GM23338 (cell line): ENCODE measurements at regions not wholly inside any gene's neighbourhood (a gene's known extent, or its start where the extent isn't known, plus 50 kb on each side); places are given as distances from the start of the nearest gene placed in this dataset.

Source experiments
- ATAC-seq: fragments of 200-7000 bp; cut with Tn5 transposase; 3 replicates; pipeline ENCODE4 v1.9.1; 2020
- DNase-seq: peaks from one replicate; pipeline ENCODE4 v3.0.0-alpha.2; 2015; ENCODE audit warnings: low spot score
- H2AFZ ChIP-seq: fragments of 200-600 bp; sonication (generic); 2 replicates; pipeline ENCODE4 v1.8.0; 2016; ENCODE audit warnings: antibody characterized with exemption, mild to moderate bottlenecking, moderate library complexity
- H3F3A ChIP-seq: fragments of 200-600 bp; sonication (generic); replicated peaks from 2 replicates; pipeline ENCODE4 v1.8.0; 2017; ENCODE audit warnings: antibody characterized with exemption, mixed run types, low read depth
- H3K27ac ChIP-seq: fragments of 200-600 bp; sonication (generic); 2 replicates; pipeline ENCODE4 v1.6.1; 2016; ENCODE audit warnings: low read depth
- H3K27me3 ChIP-seq: fragments of 200-600 bp; sonication (generic); 2 replicates; pipeline ENCODE4 v1.8.0; 2016; ENCODE audit warnings: mild to moderate bottlenecking, mixed run types, moderate library complexity; ENCODE audit not compliant: insufficient read depth
- H3K36me3 ChIP-seq: fragments of 200-600 bp; sonication (generic); 2 replicates; pipeline ENCODE4 v1.8.0; 2016; ENCODE audit warnings: mild to moderate bottlenecking; ENCODE audit not compliant: insufficient read depth
- H3K4me1 ChIP-seq: fragments of 200-600 bp; sonication (generic); 2 replicates; pipeline ENCODE4 v1.8.0; 2016; ENCODE audit warnings: mild to moderate bottlenecking, moderate library complexity; ENCODE audit not compliant: insufficient read depth
- H3K4me2 ChIP-seq: fragments of 200-600 bp; sonication (generic); 2 replicates; pipeline ENCODE4 v1.7.1; 2017; ENCODE audit warnings: mixed run types
- H3K4me3 ChIP-seq: fragments of 200-600 bp; sonication (generic); 2 replicates; pipeline ENCODE4 v1.6.1; 2016; ENCODE audit warnings: mixed run types
- H3K79me2 ChIP-seq: fragments of 200-600 bp; sonication (generic); replicated peaks from 2 replicates; pipeline ENCODE4 v1.8.0; 2017; ENCODE audit warnings: mild to moderate bottlenecking; ENCODE audit not compliant: insufficient read depth
- H3K9me2 ChIP-seq: fragments of 200-600 bp; sonication (generic); 2 replicates; pipeline ENCODE4 v1.8.0; 2017; ENCODE audit not compliant: insufficient read depth
- H4K20me1 ChIP-seq: fragments of 200-600 bp; sonication (generic); replicated peaks from 2 replicates; pipeline ENCODE4 v1.8.0; 2017; ENCODE audit warnings: mild to moderate bottlenecking; ENCODE audit not compliant: insufficient read depth
- H3K27ac Mint-ChIP-seq: 2 replicates; pipeline ENCODE4 v1.8.0; 2020; ENCODE audit warnings: inconsistent platforms, mild to moderate bottlenecking, moderate library complexity, mixed read lengths
- H3K27me3 Mint-ChIP-seq: 3 replicates; pipeline ENCODE4 v1.8.0; 2022; ENCODE audit warnings: low read depth, mild to moderate bottlenecking, moderate library complexity, mixed read lengths, inconsistent platforms; ENCODE audit not compliant: insufficient read depth, poor library complexity
- H3K36me3 Mint-ChIP-seq: 3 replicates; pipeline ENCODE4 v1.8.0; 2021; ENCODE audit warnings: low read depth, mild to moderate bottlenecking, inconsistent platforms, moderate library complexity, mixed read lengths
- H3K4me1 Mint-ChIP-seq: 3 replicates; pipeline ENCODE4 v1.8.0; 2020; ENCODE audit warnings: mild to moderate bottlenecking, inconsistent platforms, mixed read lengths
- H3K4me3 Mint-ChIP-seq: 3 replicates; pipeline ENCODE4 v1.8.0; 2021; ENCODE audit warnings: moderate library complexity, mild to moderate bottlenecking, inconsistent platforms, mixed read lengths
- H3K9me3 Mint-ChIP-seq: 3 replicates; pipeline ENCODE4 v1.8.0; 2020; ENCODE audit warnings: moderate library complexity, mild to moderate bottlenecking, inconsistent platforms, mixed read lengths
- CREB1 ChIP-seq: fragments of 250-450 bp; sonication (Bioruptor Pico); IDR thresholded peaks from 2 replicates; pipeline ENCODE4 v1.5.0; 2020; ENCODE audit warnings: low read depth, mild to moderate bottlenecking, moderate library complexity
- EZH2 ChIP-seq: fragments of 200-600 bp; sonication (generic); IDR thresholded peaks from one replicate; pipeline ENCODE4 v1.8.0; 2017; ENCODE audit warnings: antibody characterized with exemption, mild to moderate bottlenecking, low read depth; ENCODE audit not compliant: unreplicated experiment
- EZH2phosphoT487 ChIP-seq: fragments of 200-600 bp; sonication (generic); IDR thresholded peaks from one replicate; pipeline ENCODE4 v1.8.1; 2018; ENCODE audit warnings: antibody characterized with exemption; ENCODE audit not compliant: unreplicated experiment
- JUNB ChIP-seq: IDR thresholded peaks from one replicate; pipeline ENCODE4 v1.6.1; 2016; ENCODE audit warnings: antibody characterized with exemption; ENCODE audit not compliant: unreplicated experiment
- NANOG ChIP-seq: IDR thresholded peaks from 2 replicates; pipeline ENCODE4 v1.6.1; 2016; ENCODE audit warnings: antibody characterized with exemption, borderline replicate concordance
- POLR2AphosphoS5 ChIP-seq: IDR thresholded peaks from 2 replicates; pipeline ENCODE4 v1.6.1; 2016; ENCODE audit warnings: antibody characterized with exemption, low read depth
- STAT1 ChIP-seq: IDR thresholded peaks from one replicate; pipeline ENCODE4 v1.6.1; 2016; ENCODE audit warnings: antibody characterized with exemption; ENCODE audit not compliant: unreplicated experiment
- ZNF114 ChIP-seq: fragments of 250-450 bp; sonication (Bioruptor Pico); IDR thresholded peaks from 2 replicates; pipeline ENCODE4 v1.5.0; 2020; ENCODE audit warnings: mild to moderate bottlenecking, moderate library complexity
- ZNF331 ChIP-seq: fragments of 250-450 bp; sonication (Bioruptor Pico); IDR thresholded peaks from 2 replicates; pipeline ENCODE4 v1.5.0; 2020; ENCODE audit warnings: low read depth, mild to moderate bottlenecking, moderate library complexity
- TF ChIP-seq, protein P1 (sequence below): fragments of 250-450 bp; sonication (Bioruptor Pico); IDR thresholded peaks from 2 replicates; pipeline ENCODE4 v1.5.0; 2020; ENCODE audit warnings: mild to moderate bottlenecking, moderate library complexity
- TF ChIP-seq, protein P2 (sequence below): IDR thresholded peaks from 2 replicates; pipeline ENCODE4 v1.6.1; 2016; ENCODE audit warnings: antibody characterized with exemption

DNA sequence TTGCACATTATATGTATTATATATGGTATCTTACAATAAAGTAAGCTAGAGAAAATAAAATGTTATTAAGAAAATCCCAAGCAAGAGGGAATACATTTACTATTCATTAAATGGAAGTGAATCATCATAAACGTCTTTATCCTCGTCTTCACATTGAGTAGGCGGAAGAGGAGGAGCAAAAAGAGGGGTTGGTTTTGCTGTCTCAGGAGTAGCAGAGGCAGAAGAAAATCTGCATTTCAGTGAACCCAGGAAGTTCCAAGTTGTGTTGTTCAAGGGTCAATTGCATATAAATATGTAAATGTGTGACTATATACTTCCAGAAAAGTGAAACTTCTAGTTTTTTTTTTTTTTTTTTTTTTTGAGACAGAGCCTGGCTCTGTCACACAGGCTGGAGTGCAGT is 301.4 kb downstream of the TMA16 start:
- no peaks in the 10 kb centered on the region for H3F3A ChIP-seq
- no peak overlapping the region for H3K4me3 Mint-ChIP-seq
- H3K27me3 Mint-ChIP-seq, result no peaks in the 10 kb centered on the region
- H4K20me1 ChIP-seq, result no peaks in the 10 kb centered on the region
- H3K9me3 Mint-ChIP-seq, result no peaks in the 10 kb centered on the region
- H3K4me2 ChIP-seq, result no peak overlapping the region
- no peak overlapping the region for H3K27ac Mint-ChIP-seq
- H3K36me3 Mint-ChIP-seq, result no peaks in the 10 kb centered on the region
- no peaks in the 10 kb centered on the region for H3K9me2 ChIP-seq
- TF ChIP-seq, protein P1, sequence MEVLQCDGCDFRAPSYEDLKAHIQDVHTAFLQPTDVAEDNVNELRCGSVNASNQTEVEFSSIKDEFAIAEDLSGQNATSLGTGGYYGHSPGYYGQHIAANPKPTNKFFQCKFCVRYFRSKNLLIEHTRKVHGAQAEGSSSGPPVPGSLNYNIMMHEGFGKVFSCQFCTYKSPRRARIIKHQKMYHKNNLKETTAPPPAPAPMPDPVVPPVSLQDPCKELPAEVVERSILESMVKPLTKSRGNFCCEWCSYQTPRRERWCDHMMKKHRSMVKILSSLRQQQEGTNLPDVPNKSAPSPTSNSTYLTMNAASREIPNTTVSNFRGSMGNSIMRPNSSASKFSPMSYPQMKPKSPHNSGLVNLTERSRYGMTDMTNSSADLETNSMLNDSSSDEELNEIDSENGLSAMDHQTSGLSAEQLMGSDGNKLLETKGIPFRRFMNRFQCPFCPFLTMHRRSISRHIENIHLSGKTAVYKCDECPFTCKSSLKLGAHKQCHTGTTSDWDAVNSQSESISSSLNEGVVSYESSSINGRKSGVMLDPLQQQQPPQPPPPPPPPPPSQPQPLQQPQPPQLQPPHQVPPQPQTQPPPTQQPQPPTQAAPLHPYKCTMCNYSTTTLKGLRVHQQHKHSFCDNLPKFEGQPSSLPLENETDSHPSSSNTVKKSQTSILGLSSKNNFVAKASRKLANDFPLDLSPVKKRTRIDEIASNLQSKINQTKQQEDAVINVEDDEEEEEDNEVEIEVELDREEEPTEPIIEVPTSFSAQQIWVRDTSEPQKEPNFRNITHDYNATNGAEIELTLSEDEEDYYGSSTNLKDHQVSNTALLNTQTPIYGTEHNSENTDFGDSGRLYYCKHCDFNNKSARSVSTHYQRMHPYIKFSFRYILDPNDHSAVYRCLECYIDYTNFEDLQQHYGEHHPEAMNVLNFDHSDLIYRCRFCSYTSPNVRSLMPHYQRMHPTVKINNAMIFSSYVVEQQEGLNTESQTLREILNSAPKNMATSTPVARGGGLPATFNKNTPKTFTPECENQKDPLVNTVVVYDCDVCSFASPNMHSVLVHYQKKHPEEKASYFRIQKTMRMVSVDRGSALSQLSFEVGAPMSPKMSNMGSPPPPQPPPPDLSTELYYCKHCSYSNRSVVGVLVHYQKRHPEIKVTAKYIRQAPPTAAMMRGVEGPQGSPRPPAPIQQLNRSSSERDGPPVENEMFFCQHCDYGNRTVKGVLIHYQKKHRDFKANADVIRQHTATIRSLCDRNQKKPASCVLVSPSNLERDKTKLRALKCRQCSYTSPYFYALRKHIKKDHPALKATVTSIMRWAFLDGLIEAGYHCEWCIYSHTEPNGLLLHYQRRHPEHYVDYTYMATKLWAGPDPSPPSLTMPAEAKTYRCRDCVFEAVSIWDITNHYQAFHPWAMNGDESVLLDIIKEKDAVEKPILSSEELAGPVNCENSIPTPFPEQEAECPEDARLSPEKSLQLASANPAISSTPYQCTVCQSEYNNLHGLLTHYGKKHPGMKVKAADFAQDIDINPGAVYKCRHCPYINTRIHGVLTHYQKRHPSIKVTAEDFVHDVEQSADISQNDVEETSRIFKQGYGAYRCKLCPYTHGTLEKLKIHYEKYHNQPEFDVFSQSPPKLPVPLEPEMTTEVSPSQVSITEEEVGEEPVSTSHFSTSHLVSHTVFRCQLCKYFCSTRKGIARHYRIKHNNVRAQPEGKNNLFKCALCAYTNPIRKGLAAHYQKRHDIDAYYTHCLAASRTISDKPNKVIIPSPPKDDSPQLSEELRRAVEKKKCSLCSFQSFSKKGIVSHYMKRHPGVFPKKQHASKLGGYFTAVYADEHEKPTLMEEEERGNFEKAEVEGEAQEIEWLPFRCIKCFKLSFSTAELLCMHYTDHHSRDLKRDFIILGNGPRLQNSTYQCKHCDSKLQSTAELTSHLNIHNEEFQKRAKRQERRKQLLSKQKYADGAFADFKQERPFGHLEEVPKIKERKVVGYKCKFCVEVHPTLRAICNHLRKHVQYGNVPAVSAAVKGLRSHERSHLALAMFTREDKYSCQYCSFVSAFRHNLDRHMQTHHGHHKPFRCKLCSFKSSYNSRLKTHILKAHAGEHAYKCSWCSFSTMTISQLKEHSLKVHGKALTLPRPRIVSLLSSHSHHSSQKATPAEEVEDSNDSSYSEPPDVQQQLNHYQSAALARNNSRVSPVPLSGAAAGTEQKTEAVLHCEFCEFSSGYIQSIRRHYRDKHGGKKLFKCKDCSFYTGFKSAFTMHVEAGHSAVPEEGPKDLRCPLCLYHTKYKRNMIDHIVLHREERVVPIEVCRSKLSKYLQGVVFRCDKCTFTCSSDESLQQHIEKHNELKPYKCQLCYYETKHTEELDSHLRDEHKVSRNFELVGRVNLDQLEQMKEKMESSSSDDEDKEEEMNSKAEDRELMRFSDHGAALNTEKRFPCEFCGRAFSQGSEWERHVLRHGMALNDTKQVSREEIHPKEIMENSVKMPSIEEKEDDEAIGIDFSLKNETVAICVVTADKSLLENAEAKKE, result no peak
- TF ChIP-seq ZNF114, result no peak
- no peak for TF ChIP-seq EZH2
- TF ChIP-seq, protein P2, sequence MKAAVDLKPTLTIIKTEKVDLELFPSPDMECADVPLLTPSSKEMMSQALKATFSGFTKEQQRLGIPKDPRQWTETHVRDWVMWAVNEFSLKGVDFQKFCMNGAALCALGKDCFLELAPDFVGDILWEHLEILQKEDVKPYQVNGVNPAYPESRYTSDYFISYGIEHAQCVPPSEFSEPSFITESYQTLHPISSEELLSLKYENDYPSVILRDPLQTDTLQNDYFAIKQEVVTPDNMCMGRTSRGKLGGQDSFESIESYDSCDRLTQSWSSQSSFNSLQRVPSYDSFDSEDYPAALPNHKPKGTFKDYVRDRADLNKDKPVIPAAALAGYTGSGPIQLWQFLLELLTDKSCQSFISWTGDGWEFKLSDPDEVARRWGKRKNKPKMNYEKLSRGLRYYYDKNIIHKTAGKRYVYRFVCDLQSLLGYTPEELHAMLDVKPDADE, result no peak
- TF ChIP-seq STAT1, result no peak
- no peak for TF ChIP-seq CREB1 (CRISPR knock-in tag)
- TF ChIP-seq EZH2phosphoT487, result no peak
- TF ChIP-seq POLR2AphosphoS5, result no peak
- TF ChIP-seq ZNF331 (CRISPR knock-in tag), result no peak
- no peak for TF ChIP-seq JUNB
- TF ChIP-seq NANOG, result no peak
- no peaks in the 10 kb centered on the region for H3K79me2 ChIP-seq
- DNase-seq (no peak), ATAC-seq (no peak)
- H3K4me1 Mint-ChIP-seq, result no peaks in the 10 kb centered on the region
- H3K27ac ChIP-seq, result no peak overlapping the region
- H2AFZ ChIP-seq, result no peak overlapping the region
- no peaks in the 10 kb centered on the region for H3K36me3 ChIP-seq
- no peaks in the 10 kb centered on the region for H3K27me3 ChIP-seq
- H3K4me1 ChIP-seq, result no peaks in the 10 kb centered on the region
- H3K4me3 ChIP-seq, result no peak overlapping the region
